Superior temporal gyrus (tissue), 1 donor: ENCODE measurements at regions not wholly inside any gene's neighbourhood (a gene's known extent, or its start where the extent isn't known, plus 50 kb on each side); places are given as distances from the start of the nearest gene placed in this dataset.
A peak's percentile ranks its signal among the peaks of the same experiment; 100 is the strongest.

ENCODE experiments used
- DNase-seq: peaks from one replicate; pipeline ENCODE4 v3.0.0-alpha.2; 2016; ENCODE audit errors: extremely low spot score

DNA sequence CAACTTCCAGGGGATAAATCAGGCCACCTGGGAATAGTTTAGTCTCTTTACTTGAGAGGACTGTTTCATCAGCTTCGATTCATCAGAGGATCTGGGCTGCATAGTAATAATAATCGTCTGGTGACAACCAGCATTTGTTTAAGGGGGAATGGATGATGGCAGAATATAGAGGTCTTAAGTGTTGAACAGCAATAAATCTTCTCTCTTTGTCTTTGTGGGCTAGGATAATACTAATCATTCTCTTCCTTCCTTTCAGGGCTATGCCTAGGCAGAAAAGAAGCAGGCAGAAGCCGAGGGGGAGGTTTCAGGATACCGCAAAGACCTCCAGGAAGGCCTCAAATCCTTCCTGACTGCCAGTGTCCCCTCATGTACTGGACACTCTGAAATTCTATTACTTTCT, 150.4 kb upstream of the GAREM1 start:
- DNase-seq: no peak

GRCh38 chr18:32618546-32618945, 147.9 kb upstream of the GAREM1 start:
- DNase-seq: no peak

GRCh38 chr18:32613821-32614220, 143.1 kb upstream of the GAREM1 start:
- DNase-seq: no peak

DNA sequence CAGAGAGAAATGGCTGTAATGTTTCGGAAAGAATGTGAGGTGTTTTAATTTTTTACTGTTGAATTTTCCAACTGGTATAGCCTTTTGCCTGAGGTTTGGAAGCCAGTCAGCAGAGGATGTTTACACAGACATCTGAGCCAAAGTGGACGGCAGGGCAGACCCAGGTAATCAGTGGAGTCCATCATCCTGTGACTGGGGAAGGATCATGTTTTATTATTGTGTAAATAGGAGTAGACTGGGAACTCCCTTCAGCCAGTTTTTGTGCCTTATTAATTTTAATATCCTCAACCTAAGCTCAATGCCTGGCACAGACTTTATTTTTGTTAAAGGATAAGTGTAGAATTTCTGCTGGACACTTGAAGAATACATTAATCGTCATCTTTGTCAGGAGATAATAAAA, 142.0 kb upstream of the GAREM1 start:
- no peak for DNase-seq

DNA sequence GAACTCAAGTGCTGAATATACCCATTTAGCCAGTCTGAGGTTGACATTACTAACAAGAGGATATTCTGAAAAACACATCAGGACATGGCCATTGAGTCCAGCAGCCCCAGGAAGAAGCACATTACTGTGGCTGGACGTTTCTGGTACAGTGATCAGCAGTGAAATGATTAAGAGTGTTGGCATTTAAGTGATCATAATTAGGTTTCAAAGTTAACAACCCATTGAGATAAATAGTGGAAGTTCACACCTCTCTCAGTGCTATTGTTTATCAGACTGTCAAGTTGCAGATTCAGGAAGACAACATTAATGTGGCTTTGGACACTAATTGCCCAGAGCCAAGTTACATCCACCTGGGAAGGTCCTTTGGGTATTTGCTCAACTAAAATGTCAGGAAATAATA, 139.5 kb upstream of the GAREM1 start:
- no peak for DNase-seq

- no peak for DNase-seq
These were observed 137.1 kb upstream of the GAREM1 start for GRCh38 chr18:32607816-32608215.

DNA sequence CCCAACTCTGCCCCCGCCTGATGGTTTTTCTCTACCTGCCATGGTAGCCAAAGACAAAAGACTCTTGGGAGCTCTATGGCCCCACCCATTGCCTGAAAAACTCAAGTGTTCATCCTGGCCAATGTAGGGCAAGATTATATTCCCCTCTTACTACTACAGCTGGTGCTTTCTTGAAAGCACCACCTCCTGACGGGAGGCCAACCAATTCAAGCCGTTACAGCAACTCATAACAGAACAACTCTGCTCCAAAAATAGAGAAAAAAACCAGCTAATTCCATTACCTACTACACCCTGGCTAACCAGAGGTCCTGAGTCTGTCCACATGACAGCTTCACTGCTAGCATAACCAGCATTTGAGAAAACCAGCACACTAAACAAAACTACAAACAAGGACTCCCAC, 127.5 kb upstream of the GAREM1 start:
- DNase-seq: no peak

DNA sequence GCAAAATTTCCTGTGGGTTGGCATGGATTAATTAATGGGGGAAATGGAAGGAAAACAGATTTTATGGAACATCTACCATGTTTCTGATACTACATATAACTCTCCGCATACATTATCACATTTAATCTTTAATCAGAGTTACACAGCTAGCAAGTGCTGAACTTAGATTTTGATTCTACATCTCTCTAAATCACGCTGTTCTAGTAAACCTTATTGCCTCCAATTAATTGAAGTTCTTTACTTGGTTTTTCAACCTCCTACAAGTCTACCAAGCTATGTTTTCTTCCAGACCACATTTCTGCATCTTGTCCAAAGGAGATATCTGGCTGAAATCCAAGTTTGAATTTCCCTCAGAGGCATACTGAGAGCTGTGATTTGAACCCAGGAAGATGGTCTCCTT, 125.8 kb upstream of the GAREM1 start:
- DNase-seq: no peak

- DNase-seq: peak; percentile 32
These were observed 125.2 kb upstream of the GAREM1 start for GRCh38 chr18:32595832-32596231.

DNA sequence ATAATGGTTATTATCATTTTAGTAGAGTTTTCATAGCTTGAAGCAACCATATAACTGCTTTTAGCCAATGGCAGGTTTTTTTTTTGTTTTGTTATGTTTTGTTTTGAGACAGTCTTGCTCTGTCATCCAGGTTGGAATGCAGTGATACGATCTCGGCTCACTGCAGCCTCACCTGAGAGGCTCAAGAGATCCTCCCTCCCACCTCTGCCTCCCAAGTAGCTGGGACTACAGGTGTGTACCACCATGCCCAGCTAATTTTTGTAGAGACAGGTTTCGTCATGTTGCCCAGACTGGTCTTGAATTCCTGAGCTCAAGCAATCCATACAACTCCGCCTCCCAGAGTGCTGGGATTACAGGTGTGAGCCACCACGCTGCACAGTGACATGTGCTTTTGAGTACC, 117.5 kb upstream of the GAREM1 start:
- DNase-seq: no peak

GRCh38 chr18:32583431-32583830, 112.7 kb upstream of the GAREM1 start:
- no peak for DNase-seq

GRCh38 chr18:32582455-32582854, 111.8 kb upstream of the GAREM1 start:
- DNase-seq: no peak

DNA sequence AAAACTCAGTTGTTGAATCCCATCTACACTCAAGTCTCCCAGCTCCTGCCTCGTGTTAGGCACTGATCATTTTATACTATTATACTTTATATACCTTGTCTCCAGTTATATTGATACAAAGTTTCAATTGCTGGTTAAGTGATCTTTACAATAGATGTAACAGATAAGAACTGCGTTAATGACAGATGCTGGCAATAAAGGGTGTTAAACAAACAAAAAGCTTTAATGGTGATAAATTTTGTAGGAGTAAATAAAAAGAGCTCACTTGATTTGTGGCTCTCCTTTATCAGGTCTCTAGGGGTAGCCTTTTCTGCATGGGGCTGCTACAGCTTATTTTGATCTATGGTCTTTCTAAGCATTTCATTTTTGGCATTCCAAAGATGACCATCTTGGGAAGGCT, 106.9 kb upstream of the GAREM1 start:
- DNase-seq: no peak

DNA sequence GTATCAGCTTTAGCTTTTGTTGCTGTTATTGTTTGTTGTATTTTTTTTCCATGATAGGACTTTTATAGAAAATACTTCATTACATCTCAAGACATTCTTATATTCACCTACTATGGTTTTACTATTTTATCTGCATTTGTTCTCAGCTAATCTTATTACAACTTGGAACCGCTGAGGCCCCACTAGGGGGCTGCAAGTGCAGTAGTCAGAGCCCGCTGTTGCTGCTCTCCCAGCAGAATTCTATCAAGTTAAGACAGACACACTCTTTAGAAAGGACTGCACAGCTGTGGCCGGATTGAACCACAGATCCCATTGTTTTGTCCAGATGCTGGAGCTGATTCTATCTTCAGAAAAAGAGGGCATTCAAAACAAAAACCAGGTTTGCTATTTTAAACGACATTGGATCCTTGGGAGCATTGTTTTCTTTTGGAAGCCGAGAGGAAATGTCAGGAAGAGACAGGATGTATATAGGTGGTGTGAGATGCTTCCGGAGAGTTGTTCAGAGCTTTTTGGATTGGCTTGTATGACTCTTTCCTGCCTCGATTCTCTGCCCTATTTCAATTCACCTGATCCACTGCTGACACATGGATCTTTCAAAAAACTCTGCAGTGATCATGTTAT, 105.7 kb upstream of the GAREM1 start:
- DNase-seq: peak; percentile 77

GRCh38 chr18:32566960-32567359, 96.3 kb upstream of the GAREM1 start:
- no peak for DNase-seq

DNA sequence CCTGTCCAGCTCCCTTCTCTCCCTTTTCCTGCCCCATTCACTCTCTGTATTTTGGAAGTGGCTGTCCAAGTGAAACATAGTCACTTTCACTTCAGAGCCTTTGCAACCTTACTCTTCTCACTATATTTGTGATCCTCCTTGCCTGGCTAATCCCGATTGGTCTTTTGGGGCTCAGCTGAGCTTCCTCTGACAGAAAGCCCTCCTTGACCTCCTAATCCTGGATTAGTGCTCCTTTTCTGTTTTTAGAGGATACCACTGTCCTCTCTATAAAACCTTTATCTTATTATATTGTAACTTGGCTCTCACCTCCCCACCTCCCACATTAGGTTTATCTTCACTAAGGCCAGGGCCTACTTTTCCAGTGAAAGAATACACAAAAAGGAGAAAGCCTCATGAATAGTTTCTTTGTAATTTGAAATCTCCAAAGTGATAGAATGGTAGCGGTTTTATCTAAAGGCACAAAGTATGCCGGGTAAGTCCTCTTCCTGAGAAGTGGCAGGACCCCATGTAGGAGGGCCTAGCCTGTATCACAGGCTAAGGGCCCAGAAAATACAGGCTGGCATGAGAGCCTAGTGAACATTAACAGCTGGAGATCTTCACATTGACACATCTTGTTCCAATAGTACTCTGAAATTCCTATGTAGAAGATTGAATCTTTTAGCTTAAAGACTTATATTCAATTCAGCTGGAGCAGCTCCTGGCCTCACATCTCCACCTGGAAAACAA, 83.1 kb upstream of the GAREM1 start:
- DNase-seq: no peak

GRCh38 chr18:32553174-32553573, 82.5 kb upstream of the GAREM1 start:
- no peak for DNase-seq

GRCh38 chr18:32552421-32553030, 81.8 kb upstream of the GAREM1 start:
- peak; percentile 86 for DNase-seq

- no peak for DNase-seq
These were observed 80.3 kb upstream of the GAREM1 start for GRCh38 chr18:32550963-32551362.

DNA sequence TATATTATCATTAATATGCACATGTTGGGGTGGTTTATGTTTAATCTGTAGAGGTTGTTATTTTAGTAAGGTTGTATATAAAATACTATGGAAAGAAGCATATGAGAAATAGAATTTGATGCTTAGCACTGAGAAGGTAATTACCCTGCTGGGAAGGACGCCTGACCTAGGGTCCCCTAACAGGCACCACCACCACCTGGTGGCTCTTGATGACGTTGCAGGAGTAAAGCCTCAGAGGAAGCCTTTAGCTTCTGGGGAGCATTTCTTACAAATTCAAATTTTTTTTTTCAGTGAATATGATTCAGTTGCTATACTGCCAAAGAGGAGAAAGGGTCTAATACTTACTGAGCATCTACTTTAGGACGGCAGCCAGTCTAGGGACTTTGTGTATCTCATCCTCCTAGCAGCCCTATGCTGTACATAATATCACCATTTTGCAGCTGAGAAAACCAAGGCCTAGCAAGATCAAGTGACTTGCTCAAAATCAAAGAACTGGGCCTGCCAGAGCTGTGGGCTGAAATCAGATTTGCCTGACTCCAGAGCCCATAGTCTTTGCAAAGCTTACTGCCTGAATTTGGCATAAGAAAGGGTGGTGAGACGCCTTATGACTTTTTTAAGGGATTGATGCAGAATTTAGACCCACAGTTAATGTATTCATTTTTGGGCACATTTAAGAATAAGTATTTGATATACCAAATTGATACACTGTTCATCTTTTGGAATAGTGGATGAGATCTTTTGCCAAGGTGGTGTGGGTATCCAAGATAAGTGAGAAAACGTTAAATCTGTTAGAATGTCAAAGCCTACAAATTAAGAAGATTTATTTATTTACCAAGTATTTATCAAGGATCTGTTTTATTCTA, 78.8 kb upstream of the GAREM1 start:
- peak; percentile 78 for DNase-seq

- no peak for DNase-seq
These were observed 78.0 kb upstream of the GAREM1 start for GRCh38 chr18:32548688-32549087.

DNA sequence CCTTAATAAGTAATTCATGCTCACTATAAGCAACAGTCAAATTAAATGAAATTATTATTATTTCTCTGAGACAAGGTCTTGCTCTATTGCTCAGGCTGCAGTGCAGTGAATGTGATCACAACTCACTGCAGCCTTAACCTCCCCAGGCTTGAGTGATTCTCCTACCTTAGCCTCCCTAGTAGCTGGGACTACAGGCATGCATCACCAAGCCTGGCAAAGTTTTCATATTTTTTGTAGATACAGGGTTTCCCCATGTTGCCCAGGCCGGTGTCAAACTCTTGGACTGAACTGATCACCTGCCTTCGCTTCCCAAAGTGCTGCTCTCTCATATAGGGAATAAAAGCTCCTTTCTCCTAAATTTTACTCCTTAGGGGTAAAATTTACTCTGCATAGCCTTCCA, 74.9 kb upstream of the GAREM1 start:
- DNase-seq: no peak
